NCI-H2171 (cell line): ENCODE measurements at regions not wholly inside any gene's neighbourhood (a gene's known extent, or its start where the extent isn't known, plus 50 kb on each side); places are given as distances from the start of the nearest gene placed in this dataset.

ENCODE experiments used
- DNase-seq: peaks from one replicate; lab custom pipeline; 2025; lab: John Stamatoyannopoulos, UW

DNA sequence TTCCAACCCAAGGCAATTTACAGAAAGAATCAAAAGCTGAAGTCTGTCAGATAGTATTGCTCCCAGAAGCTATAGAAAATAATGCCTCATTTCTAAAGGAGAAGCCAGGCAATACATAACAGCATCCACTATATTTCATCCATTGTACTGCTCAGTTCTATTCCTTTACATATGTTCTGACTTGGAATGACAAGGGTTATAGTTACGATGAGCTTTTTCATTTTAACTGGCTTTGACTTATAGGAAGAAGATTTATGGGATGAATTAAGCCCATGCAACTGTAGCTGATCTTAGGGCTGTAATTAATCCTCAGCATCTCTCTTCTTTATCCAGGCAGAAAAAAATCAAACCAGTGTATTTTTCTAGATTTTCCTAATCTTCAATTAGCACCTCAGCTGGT is 676.3 kb upstream of the CCDC54 start:
- no peak for DNase-seq

DNA sequence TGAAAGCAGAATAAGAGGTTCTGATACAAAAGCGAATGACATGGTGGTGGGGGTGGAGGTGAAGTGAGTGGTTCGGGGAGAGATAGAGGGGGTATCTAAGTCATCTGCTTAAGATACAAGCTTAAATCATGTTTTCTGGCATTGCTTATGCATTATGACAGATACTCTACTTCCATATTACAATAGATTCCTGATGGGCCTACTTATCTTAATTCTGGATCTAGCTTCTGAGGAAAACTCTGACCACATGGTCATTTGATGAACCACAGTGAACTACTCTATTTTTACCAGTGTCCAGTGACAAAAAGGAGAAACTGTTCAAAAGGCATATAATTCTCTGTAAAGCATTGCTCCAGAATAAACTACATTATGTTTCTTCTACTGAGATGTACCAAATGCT is 673.7 kb upstream of the CCDC54 start:
- DNase-seq: no peak

DNA sequence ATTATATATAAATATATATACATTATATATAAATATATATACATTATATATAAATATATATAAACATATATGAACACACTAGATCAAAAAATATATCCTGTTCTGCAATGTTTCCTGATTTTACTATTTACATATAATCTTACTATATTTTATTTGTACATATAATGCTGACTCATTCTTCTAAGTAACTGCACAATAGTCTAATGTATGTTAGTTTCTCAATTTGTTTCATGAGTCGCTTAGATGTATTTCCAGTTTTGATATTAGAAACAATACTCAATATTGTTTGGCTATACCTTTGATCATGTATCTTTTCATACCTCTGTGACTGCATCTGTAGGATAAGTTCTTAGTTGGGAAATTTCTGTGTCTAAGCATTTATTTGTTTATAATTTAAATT is 669.9 kb upstream of the CCDC54 start:
- DNase-seq: no peak

DNA sequence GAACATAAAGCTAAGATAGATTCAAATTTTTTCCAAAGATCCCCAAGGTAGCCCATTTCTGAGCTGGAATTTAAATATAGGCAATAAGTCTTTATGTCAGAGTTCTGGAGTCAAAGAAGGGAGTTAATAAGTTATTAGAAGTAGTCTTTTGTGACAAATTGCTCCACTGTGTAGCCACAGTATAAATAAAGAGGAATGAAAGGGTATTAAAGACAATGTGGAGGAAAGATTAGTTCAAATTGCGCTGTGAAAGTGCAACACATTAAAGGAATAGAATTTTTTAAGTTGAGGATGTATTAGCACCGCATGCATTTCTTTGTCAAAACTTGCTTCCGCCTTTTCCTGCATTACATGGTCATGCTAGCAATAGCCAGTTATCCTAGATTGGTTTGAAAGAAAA is 666.6 kb upstream of the CCDC54 start:
- no peak for DNase-seq

DNA sequence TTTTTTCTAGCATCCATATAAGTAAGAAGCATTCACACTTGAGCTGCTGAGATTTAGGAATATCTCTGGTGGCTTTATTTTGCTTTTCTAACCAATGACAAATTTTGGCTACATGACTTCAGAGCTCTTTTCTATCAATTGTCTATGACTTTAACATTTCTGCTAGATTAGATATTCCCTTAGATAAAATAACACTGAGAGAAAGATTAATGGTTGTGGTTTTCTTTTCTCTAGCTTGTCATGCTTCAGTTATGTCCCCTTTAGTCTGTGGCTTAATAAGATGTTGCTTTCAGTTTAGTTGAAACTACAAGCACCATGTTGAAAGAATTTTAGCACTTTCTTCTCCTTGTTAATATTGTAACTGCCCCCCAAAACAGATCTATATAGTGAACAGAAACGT is 665.6 kb upstream of the CCDC54 start:
- DNase-seq: no peak

DNA sequence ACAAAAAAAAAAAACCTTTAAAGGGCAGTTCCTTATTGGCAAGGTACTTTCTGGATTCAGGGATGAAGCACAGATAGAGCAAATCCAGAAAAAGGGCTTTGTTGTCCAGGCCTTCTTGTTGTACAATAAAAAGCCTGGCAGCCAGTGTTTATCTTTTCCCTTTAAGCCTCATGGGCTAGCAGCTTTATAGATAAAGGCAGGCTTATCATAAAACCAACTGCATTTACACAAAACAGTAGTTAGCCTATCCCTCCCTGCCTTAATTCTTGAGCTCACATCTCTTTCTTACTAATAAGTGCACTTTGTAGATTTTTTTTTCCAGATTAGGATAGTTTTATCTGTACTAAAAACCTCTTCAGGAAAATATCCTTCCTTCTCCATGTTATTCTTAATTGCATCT is 662.8 kb upstream of the CCDC54 start:
- DNase-seq: no peak

DNA sequence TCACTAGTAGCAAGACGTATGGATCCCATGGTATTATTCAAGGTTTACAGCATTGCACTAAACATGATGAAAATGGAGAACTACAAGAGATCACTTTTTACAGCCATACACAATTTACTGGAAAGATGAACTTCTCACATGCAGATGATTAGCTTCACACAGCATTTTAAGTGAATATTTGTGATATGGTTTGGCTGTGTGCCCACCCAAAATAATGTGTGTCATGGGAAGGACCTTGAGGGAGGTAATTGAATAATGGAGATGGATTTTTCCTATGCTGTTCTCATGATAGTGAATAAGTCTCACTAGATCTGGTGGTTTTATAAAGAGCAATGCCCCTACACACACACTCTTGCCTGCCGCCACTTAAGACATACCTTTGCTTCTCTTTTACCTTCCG is 662.0 kb upstream of the CCDC54 start:
- DNase-seq: no peak

DNA sequence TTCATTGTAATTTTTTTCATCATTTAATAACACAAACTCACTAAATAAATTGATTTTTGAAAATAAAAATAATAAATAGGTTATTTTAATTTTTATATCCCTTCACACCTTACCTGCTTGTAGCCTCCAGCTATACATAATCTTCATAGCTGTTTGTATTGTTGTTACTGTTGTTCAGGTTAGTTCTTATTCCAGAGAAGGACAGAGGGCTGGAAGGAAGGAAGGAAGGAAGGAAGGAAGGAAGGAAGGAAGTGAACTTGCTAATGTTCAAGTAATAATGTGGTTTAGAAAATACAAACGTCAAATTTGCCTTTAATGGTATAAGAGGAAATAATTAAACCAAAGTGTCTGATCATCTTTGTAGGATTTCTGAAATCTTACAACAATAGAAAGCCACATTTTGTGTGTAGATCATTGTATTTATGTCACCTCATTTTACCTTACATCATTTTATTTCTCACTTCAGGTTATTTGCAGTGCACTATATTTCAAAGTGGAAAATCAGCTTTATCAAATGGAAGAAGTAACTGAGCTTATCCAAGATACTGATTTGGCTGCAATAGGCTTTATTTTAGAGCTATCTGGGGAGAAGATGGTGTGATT is 660.0 kb upstream of the CCDC54 start:
- no peak for DNase-seq

DNA sequence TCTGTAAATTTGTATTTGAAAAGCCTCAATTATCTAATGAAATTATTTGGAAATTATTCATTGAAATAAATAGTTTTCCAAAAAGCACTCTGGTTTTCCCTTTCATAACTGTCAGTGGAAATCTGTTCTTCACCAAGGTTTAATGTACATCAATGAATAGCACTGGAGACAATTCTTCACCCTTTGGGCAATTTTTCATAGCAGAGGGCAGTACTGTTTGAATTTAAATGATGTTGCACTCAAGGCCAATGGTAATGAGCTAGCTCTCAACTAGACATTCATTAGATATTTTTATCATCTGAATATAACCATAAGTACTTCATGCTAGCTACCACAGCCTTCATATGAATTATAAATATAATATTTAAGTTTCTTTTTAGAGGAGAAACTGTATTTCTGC is 658.2 kb upstream of the CCDC54 start:
- DNase-seq: no peak

DNA sequence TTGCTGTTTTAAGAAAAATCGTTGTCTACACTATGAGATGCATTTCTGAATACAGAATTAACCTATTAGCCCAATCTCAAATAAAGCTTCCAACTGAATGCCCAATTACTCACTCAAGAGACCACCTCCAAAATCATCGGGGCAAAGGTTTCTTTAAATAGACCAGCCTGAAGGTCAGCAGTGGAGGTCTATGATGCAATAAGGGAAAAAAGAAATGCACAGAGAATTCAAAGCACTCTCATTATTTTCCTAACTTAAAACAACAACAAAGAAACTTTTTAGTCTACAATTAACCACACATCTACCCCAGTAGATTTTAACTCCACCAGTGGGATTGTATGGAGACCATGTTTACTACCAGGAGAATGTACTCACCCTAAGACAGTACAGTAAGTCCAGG is 657.7 kb upstream of the CCDC54 start:
- no peak for DNase-seq

DNA sequence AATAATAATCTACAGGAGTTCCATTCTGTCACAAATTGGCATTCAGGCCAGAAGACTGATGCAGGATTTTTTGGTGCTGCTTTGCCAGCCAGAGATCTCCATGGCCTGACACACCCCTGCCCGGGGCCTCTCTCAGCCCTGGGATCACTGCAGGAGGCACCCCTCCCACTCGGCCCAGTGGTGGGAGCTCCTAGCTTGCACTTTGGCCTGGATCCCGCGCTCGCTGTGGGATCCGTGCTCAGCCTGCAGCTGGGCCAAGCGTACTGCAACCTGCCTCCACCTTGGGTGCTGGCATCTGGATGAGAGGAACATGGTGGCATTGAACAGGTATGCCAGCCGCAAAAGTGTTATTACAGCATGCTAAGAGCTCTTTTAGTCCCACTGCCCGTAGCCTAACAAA is 656.7 kb upstream of the CCDC54 start:
- DNase-seq: no peak

DNA sequence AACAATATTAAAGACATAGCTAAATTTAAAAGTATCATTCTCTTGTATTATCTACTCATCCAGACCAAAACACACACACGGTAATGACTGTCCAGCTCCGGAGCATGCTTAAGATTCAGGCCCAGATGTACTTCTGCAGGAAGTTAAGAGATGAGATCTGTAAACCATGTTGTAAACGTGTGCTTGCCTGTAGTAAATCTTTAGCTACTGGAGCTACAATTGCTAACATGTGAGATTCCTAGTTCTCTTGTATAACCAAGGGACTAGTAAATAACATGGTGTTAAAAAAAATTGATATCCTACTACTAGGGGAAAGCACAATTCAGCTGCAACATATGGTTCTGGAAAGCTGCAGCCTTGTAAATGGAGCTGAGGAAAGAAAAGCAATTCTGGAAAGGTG is 651.7 kb upstream of the CCDC54 start:
- no peak for DNase-seq

DNA sequence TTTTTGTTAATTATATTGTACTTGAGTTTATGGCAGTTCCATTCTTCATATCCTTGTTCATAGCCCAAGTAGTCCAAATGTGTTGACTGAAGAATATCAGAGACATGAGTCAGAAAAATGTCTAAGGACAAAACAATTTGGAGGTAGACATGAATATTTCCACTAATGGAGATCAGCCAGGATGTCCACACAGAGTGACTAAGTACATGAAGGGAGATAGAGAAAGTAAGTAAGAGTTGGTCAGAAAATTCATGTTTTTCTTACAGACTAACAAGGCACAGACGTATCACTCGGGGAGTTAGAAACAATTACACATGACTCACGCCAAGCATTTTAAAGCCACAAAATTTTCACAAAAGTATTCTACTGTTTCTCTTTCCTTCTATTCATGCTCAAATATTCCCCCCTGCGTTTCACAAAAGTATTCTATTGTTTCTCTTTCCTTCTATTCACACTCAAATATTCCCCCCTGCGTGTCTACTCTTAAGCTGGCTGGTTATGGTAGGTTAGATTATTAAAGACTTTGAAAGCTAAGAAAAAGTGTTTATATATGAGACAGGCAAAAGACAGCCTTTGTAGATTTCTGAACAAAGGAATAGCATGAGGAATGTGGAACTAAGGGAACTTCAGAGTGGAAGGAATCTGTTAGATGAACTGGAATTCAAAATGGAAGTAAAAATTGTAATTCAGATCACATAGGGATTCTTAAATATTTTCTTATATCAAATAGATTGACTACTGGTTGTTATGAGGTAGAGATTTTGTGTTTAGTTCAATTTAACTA is 648.7 kb upstream of the CCDC54 start:
- no peak for DNase-seq

DNA sequence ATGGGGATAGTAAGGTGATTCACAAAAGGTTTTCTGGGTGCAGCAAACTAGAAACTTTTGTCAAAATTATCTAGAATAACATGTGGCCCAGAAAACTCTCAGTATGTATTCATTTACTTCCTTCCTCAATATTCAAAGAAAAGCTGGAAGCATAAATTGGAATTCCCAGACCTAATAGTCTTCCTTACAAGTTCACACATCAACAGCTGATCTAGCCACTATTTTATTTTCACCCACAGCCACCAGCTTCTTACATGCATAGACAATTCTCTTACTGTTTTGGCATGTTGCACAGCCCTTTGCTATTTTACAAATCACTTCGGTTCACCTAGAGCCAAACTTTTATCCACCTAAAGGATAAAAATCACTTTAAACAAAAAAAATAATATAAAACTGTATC is 647.8 kb upstream of the CCDC54 start:
- no peak for DNase-seq

DNA sequence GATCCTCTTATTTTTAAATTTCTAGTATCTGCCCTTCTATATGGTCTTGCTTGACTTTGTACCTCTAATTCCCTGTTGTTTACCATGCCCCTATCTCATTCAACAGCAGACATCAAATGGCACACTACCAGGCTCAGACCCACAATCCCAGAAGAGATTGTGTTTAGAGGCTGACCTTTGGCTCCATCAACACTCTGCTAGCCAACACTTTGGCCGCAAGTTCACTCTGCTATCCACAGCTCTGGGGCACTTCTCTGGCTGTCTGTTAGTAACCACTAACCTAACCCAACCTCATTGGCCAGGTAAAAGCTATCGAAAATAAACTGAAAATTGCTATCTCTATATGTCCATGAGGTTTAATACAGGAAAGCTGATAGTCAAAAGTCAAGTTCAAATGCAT is 646.0 kb upstream of the CCDC54 start:
- DNase-seq: no peak

DNA sequence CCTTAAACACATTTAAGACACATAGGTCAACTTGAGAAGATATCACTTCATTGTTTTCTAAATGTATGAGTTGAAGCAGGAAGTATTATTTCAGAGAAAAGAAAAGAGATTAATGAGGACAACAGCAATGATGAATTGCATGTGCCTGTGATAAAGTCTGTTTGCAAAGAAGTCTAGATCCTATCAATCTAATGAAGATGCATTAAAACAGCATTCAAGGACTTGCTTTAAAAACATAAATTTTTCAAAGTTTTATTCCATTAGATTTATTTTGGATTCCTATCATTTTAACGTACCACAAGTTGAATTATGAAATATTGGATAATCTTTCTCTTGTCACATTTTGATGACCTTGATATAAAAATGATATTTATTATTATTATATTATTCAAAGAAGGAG is 642.5 kb upstream of the CCDC54 start:
- DNase-seq: no peak

DNA sequence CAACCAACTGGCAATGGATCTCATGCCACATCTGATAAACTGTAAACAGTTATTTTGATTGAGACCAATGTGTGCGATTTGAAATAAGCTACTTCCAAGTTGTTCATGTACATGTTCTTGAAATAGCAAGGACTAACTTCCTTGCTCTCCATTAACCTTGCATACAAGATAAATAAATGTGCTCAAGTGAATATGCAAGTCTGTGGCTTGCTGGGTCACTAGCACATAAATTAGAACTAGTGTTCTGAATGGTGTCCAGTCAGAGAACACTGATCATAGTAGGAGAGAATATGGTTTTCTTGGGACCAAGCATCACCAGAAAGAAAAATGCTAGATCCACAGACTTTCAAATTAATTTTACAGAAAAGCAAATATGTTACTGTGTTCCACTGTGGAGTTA is 640.0 kb upstream of the CCDC54 start:
- DNase-seq: no peak

DNA sequence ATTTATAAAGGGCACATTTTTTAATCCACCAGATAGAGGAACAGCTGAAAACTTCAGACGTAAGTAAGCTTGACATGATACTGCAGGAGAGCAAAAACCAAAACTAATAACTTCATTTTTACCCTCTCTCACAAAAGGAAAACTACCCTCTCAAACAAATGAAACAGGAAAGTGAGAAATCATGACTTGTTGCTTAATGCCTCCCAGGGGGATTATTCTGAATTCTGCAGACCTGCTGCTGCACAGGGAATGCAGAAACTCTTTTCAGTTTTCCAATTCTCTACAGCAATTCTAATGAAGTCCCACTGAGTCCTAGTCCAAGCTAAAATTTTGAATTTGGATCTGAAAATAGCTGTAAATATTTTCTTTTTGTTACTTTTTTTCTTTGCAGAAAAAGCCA is 637.1 kb upstream of the CCDC54 start:
- DNase-seq: peak; percentile 14

DNA sequence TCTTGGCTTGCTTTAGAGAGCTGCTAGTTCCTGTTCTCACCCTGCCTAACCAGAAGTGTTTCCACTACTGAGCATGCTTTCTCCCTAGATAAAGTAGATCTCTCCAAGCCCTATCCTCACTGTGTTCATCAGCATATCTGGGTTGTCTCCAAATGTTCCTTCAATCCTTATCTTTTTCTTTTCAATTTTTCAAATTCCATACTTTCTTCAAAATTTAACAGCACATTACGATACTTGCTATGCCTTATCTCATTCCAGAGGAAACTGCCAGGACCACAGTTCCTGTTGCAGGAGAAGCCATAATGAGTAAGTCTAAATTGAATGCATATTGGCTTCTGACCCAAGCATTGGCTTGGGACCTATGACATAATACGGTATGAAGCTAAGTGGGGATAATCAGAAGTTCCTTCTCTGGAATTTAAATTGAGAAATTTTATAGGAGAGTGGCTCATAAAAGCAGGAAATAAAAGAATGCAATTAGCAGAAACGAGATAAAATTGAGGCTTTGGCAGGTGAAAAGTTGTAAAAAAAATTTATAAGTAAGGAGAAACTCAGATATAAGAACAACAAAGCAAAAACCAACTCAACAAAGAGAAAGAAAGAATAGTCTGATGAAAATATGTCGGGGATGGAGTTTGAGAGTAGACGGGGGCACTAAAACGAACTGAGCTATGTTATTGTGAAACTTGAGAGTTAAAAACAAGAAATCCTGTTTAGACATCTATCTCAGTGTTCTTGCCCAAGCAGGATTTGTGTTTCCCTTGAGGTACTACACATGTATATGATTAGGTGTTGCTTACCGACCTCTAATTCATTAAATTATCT is 631.7 kb upstream of the CCDC54 start:
- no peak for DNase-seq

DNA sequence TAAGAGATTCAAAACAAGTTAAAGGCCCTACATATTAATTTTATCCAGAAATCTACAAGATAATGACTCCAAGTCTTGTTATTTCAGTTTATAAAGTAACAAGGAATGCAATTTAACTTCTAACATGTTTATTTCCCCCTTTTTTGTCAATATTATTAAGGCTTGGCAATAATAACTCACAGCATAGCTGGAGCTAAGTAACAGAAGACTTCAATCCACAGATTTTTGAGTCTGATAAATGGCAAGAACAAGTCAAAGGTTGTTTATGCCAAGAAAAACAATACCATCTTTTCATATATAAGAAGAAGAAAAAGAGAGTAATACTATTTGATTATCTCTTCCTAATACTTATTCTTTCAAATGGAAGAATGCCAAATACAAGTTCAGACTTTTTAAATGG is 631.0 kb upstream of the CCDC54 start:
- no peak for DNase-seq

DNA sequence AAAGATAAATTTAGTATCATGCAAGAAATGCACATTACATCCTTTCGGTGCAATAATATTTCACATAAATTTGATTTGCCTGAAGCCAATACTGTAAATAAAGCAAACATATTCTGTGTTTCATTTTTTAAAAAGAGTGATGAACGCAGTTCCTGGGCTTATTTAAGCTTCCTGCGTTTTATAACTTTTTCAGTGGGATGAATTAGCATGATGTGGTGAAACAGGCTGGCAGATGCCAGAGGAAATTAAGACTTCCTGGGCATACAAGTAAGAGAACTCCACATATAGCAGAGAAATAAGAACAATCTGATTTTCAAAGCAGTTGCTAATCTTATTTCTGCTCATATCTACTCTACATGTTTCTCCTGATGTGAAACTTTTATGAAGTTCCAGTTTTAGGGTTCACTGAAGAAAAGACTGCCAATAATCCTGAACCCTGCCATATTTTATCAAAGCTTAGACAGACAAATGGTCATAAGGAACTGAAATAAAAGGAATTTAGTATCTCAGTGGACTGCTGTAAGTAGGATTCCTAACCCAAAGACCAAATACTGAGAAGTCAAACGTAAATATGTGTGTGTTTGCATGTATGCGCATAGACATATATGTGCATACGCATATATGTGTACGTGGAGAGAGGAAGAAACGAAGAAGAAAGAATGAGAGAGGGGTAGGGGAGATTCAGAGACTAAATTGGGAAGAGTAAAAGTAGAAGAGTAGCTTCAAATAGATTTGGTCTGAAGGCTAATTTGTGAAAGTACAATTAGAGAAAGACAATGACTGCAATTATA is 628.6 kb upstream of the CCDC54 start:
- DNase-seq: no peak

DNA sequence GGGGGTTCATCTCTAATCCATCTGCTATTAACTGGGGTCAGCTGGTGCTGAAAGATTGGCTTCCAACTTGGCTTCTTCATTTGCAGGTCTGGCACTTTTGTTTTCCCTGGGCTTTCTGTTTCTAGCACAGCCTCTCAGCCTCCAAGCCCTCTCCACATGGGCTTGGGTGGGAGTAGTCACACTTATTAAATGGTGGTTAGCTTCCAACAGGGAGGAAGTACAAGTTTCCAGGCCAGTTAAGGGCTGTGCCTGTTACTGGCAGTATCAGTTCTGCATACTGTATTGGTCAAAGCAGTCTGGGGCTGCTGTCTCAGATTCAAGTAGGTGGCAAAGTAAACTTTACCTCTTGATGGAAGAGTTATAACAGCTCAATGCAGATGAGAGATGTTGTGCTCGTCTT is 627.1 kb upstream of the CCDC54 start:
- DNase-seq: no peak
